ENCODE measurements at regions not wholly inside any gene's neighbourhood (a gene's known extent, or its start where the extent isn't known, plus 50 kb on each side); places are given as distances from the start of the nearest gene placed in this dataset.

GRCh38 chr18:39365836-39366485 is 1800.4 kb upstream of the CELF4 start:
- no peak for TF ChIP-seq ZNF274 (IDR thresholded peaks at IDR 0.05; ENCODE audit: low read depth, low read length)
- TF ChIP-seq SUZ12 (IDR thresholded peaks at IDR 0.05; ENCODE audit: extremely low read depth, insufficient read depth, insufficient read length): no peak
- no peak for TF ChIP-seq YY1 (IDR thresholded peaks at IDR 0.05; ENCODE audit: insufficient read depth, insufficient read length)

Data from NT2/D1 (cell line).